Astrocyte of the cerebellum (primary cell): ENCODE measurements at regions not wholly inside any gene's neighbourhood (a gene's known extent, or its start where the extent isn't known, plus 50 kb on each side); places are given as distances from the start of the nearest gene placed in this dataset.

Experiments used
- DNase-seq: peaks from one replicate; pipeline ENCODE4 v3.0.0-alpha.2; 2011; ENCODE audit warnings: low read depth
- H3K4me3 ChIP-seq: 2 replicates; pipeline ENCODE4 v1.5.1; 2011; ENCODE audit warnings: mild to moderate bottlenecking, low read depth, low read length, moderate library complexity
- CTCF ChIP-seq: IDR thresholded peaks from 2 replicates; pipeline ENCODE4 v1.5.1; 2012; ENCODE audit warnings: low read length, low read depth, moderate library complexity, mild to moderate bottlenecking; ENCODE audit errors: missing control alignments
- in situ Hi-C: cut with HindIII; loops from 2 replicates; pipeline ENCODE4 v1.10.0; 2017; ENCODE audit warnings: low sequenced_read_pairs

- DNase-seq, result no peak
- in situ Hi-C loops, result no loop called here
- TF ChIP-seq CTCF, result no peak
- no peak overlapping the region for H3K4me3 ChIP-seq
Observed at GRCh38 chr10:46231087-46231486, 55.7 kb upstream of the ANTXRL start.

- in situ Hi-C loops, result no loop called here
- DNase-seq, result no peak
- TF ChIP-seq CTCF, result no peak
- H3K4me3 ChIP-seq, result no peak overlapping the region
Observed at GRCh38 chr10:46232084-46232483, 54.7 kb upstream of the ANTXRL start.

- TF ChIP-seq CTCF, result no peak
- no peak for DNase-seq
- H3K4me3 ChIP-seq, result no peak overlapping the region
- in situ Hi-C loops, result no loop called here
Observed at GRCh38 chr10:46232666-46233065, 54.1 kb upstream of the ANTXRL start.

- no peak for DNase-seq
- TF ChIP-seq CTCF, result no peak
- in situ Hi-C loops, result no loop called here
- H3K4me3 ChIP-seq, result no peak overlapping the region
Observed at GRCh38 chr10:46233181-46233580, 53.6 kb upstream of the ANTXRL start.

GRCh38 chr10:46234026-46234425 lies 52.8 kb upstream of the ANTXRL start:
- no peak overlapping the region for H3K4me3 ChIP-seq
- in situ Hi-C loops, result no loop called here
- TF ChIP-seq CTCF, result no peak
- DNase-seq, result no peak

GRCh38 chr10:46234431-46235060 lies 52.3 kb upstream of the ANTXRL start:
- DNase-seq, result no peak
- TF ChIP-seq CTCF, result no peak
- no peak overlapping the region for H3K4me3 ChIP-seq
- in situ Hi-C loops, result no loop called here
